Thyroid gland (tissue), 4 donors: ENCODE measurements at regions not wholly inside any gene's neighbourhood (a gene's known extent, or its start where the extent isn't known, plus 50 kb on each side); places are given as distances from the start of the nearest gene placed in this dataset.

Experiments used
- DNase-seq, 2 donors: peaks; one replicate each; pipeline ENCODE4 v3.0.0-alpha.2; 2019
- H3K27ac ChIP-seq, 3 donors: fragments of 200-600 bp; sonication (generic); 1 replicate in 2 of 3; 2 replicates in 1 of 3; pipeline ENCODE4 v1.5.1; 2016 to 2019; ENCODE audit warnings: mild to moderate bottlenecking in 1 of 3, moderate library complexity in 1 of 3
- H3K27me3 ChIP-seq: fragments of 200-600 bp; sonication (generic); one replicate; pipeline ENCODE4 v1.5.1; 2019
- H3K36me3 ChIP-seq, 2 donors: fragments of 200-600 bp; sonication (generic); one replicate each; pipeline ENCODE4 v1.5.1; 2016 to 2019
- H3K4me1 ChIP-seq, 2 donors: fragments of 200-600 bp; sonication (generic); one replicate each; pipeline ENCODE4 v1.5.1; 2017 to 2019
- H3K4me3 ChIP-seq, 3 donors: fragments of 200-600 bp; sonication (generic); replicated peaks in 1 of 3; 1 replicate in 2 of 3; 2 replicates in 1 of 3; pipeline ENCODE4 v1.5.1; 2016; ENCODE audit warnings: mild to moderate bottlenecking in 1 of 3
- H3K9me3 ChIP-seq: fragments of 200-600 bp; sonication (generic); one replicate; pipeline ENCODE4 v1.5.1; 2017
- POLR2A ChIP-seq, 2 donors: fragments of 450-650 bp; IDR thresholded peaks; one replicate each; pipeline ENCODE4 v1.6.1; 2017; ENCODE audit warnings: antibody characterized with exemption in 2 of 2, mild to moderate bottlenecking in 2 of 2, moderate library complexity in 1 of 2
- WGBS, 2 donors: methylation state at CpG; one replicate each; pipeline ENCODE4 v1.1.5; 2017; 5-methylcytosine and 5-hydroxymethylcytosine counted together
- intact Hi-C: fragments of 100-400 bp; cut with DNase I; formaldehyde crosslinking; loops from one replicate; pipeline ENCODE4 v1.15.1; 2023
- TF ChIP-seq, protein P1 (sequence below), 6 experiments: fragments of 200-600 bp in 3 of 6; fragments of 450-650 bp in 3 of 6; sonication (generic) in 3 of 6; IDR thresholded peaks; one replicate each; pipeline ENCODE4 v1.5.1; 2016 to 2019; ENCODE audit warnings: antibody characterized with exemption in 6 of 6, mild to moderate bottlenecking in 2 of 6, inconsistent platforms in 1 of 6, moderate library complexity in 1 of 6

DNA sequence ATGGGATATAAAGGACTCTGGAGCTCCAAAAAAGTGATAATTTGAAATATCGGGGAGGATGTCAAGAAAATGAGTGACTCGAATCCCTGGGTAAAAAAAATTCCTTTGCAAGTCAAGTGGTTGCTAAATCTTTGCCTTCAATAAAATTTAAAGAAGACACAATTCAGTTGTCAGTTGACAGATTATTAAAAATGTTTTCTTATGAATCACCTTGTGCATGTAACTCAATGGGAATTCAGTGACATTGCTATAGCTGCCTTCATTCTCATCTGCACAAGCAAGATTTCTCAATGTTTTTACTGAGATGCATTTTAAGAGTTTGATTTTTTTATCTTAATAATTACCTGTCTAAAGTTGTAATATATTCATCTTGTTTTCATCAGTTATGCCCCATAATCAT lies 264.0 kb upstream of the IL12A start:
- no peak for TF ChIP-seq POLR2A (IDR thresholded peaks at IDR 0.05)
- TF ChIP-seq, protein P1, sequence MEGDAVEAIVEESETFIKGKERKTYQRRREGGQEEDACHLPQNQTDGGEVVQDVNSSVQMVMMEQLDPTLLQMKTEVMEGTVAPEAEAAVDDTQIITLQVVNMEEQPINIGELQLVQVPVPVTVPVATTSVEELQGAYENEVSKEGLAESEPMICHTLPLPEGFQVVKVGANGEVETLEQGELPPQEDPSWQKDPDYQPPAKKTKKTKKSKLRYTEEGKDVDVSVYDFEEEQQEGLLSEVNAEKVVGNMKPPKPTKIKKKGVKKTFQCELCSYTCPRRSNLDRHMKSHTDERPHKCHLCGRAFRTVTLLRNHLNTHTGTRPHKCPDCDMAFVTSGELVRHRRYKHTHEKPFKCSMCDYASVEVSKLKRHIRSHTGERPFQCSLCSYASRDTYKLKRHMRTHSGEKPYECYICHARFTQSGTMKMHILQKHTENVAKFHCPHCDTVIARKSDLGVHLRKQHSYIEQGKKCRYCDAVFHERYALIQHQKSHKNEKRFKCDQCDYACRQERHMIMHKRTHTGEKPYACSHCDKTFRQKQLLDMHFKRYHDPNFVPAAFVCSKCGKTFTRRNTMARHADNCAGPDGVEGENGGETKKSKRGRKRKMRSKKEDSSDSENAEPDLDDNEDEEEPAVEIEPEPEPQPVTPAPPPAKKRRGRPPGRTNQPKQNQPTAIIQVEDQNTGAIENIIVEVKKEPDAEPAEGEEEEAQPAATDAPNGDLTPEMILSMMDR (IDR thresholded peaks at IDR 0.05), result no peak
- intact Hi-C loops, result no loop called here

DNA sequence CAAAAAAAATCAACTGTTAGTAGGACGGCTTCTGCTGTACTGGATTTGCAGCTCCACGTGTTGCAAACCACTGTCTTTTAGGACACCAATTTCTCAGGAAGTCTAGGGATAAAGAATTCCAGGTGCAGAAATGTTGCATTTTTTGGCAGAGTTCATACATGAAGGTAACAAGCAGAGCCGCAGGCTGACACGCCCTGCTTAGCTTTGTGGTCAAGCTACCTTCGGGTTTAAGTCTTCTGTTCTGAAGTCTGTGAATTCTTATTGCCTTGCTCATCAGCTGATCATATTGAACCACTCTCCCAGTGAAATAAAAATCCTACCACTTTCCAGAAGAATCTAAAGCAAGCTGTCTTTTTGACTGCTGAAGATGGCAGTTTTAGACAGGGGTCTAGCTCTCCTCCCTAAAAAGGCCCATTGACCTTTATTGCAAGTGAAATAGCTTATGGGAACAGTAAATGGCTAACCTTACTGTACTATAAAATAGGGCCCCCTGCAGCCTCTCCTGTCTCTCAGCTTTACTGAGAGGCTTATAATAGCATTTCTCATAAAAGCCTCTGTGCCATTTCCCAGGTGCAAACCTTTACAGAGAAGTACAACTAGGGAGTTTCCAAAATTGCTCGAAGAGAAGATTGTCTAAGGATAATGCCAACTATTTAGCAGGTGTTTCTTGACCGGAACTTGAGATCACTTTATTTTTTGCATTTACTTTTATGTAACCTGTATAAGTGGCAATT lies 262.2 kb upstream of the IL12A start:
- Histone ChIP-seq H3K9me3 (no peaks in the 10 kb centered on the region), H3K4me3 (no peak overlapping the region), H3K27ac (no peak overlapping the region), H3K36me3 (no peaks in the 10 kb centered on the region), H3K4me1 (no peaks in the 10 kb centered on the region), H3K27me3 (no peaks in the 10 kb centered on the region)
- no peak for TF ChIP-seq POLR2A (IDR thresholded peaks at IDR 0.05)
- TF ChIP-seq, protein P1 (IDR thresholded peaks at IDR 0.05), result no peak
- WGBS, 2 donors, result 73 to 83% methylated on average over 7 of the region's 7 CpGs
- no peak for DNase-seq
- intact Hi-C loops, result no loop called here

More for the DNA sequence above, 264.0 kb upstream of the IL12A start:
- Histone ChIP-seq H3K9me3 (no peaks in the 10 kb centered on the region), H3K27ac (no peak overlapping the region), H3K27me3 (no peaks in the 10 kb centered on the region), H3K4me3 (no peak overlapping the region), H3K4me1 (no peaks in the 10 kb centered on the region), H3K36me3 (no peaks in the 10 kb centered on the region)
- WGBS, 2 donors, result 90% methylated on average over 2 of the region's 2 CpGs
- no peak for DNase-seq

DNA sequence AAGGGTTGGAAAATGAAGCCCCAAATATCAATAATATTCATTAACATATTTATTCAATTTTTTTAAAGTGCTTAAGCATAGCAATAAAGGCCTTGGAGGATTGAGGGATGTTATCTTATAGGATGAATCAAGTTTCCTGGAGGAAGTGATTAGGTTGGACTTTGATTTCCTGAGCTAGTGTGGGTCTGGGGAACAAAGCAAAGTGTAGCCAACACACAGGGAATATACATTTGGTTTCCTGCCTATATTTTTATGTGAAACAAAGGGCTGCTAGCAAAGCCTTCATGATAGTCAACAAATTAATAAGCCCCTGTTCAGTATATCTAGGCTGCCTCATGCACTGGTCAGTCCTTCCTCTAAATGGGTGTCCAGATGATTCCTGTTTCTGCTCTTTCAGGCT lies 261.1 kb upstream of the IL12A start:
- H3K27me3 ChIP-seq, result no peaks in the 10 kb centered on the region
- H3K27ac ChIP-seq, result no peak overlapping the region
- peaks cover 2 to 5% of the 10 kb centered on the region in 2 donors for H3K4me1 ChIP-seq
- H3K36me3 ChIP-seq, result no peaks in the 10 kb centered on the region
- TF ChIP-seq, protein P1 (IDR thresholded peaks at IDR 0.05), result no peak
- no peak for TF ChIP-seq POLR2A (IDR thresholded peaks at IDR 0.05)
- intact Hi-C loops, result no loop called here
- H3K9me3 ChIP-seq, result no peaks in the 10 kb centered on the region
- H3K4me3 ChIP-seq, result no peak overlapping the region
- no peak for DNase-seq

DNA sequence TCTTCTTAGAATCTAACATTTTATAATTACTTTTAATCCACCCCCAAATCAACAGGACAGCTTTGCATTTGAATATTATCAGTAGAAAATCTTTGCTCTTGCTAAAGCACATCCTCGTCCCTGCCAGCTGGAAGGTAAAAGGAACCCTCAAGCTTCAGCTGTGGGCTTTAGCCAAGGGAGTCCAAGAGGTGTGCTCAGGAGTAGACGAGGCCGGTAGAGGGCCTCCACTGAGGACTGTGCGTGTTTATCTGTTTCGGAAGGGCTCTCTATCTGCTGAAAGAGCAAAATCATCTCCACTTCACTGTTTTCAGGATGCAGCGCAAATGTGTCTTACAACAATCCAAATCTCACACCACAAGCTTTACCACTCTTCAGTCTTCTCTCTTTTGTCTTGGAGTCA lies 257.4 kb upstream of the IL12A start:
- Histone ChIP-seq H3K27ac (no peak overlapping the region), H3K27me3 (no peaks in the 10 kb centered on the region), H3K4me1 (peaks cover 9 to 17% of the 10 kb centered on the region in 2 donors), H3K9me3 (no peaks in the 10 kb centered on the region), H3K36me3 (no peaks in the 10 kb centered on the region), H3K4me3 (no peak overlapping the region)
- intact Hi-C loops, result no loop called here
- WGBS, 2 donors, result 85 to 86% methylated on average over 6 of the region's 6 CpGs
- DNase-seq, result no peak
- TF ChIP-seq, protein P1 (IDR thresholded peaks at IDR 0.05), result no peak
- TF ChIP-seq POLR2A (IDR thresholded peaks at IDR 0.05), result no peak

DNA sequence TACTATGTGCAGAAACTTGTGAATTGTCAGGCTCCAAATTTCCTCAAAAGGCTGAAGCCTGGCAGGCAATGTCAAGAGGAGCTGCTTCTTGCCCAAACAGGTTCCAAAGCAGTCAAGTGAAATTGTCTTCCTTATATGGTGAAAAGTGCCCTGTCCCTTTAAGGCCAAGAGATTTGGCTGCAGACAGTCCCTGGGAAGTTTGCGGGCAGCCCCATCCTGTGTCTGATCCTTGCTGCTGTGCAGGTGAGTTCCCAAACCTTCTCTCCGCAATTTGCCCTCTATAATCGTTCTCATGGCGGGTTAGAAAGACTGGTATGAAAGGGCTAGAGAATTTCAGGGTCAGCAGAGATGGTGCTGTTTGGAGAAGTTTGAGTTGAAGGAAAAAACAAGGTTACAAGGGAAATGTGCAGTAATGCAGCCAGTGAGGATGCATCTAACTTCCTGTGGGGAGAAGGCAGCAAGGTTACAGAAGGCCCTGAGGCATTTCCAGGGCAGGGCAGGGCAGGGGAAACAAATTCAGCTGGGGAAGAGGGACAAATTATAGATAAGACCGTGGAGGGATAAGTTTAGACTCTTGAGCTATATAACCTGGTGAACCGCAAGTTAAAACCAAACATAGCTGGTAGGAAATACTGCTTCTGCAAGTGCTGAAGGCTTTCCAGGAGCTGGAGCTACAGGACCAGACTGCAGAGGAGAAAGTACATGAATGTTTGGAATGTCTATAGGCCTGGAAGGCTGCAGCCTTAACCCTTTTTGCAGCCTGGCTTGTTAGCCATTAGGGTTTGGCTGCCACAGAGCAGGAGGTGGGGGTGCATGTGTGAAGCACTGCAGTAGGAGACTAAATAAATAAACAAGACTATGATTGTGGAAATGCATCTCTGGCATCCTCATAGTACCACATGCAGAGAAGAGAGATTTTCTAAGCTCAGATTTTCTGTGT lies 256.2 kb upstream of the IL12A start:
- no peak overlapping the region for H3K4me3 ChIP-seq
- H3K9me3 ChIP-seq, result no peaks in the 10 kb centered on the region
- H3K27me3 ChIP-seq, result no peaks in the 10 kb centered on the region
- no peak for TF ChIP-seq POLR2A (IDR thresholded peaks at IDR 0.05)
- TF ChIP-seq, protein P1 (IDR thresholded peaks at IDR 0.05), result no peak
- H3K27ac ChIP-seq, result peak overlapping the region in 2 of 3 donors; percentile 48 to 50
- DNase-seq, result peak; percentile 19 to 43
- intact Hi-C loops, result no loop called here
- H3K36me3 ChIP-seq, result no peaks in the 10 kb centered on the region
- peaks cover 9 to 17% of the 10 kb centered on the region in 2 donors for H3K4me1 ChIP-seq
- WGBS, 2 donors, result 32 to 39% methylated on average over 6 of the region's 6 CpGs
